ENCODE measurements at regions not wholly inside any gene's neighbourhood (a gene's known extent, or its start where the extent isn't known, plus 50 kb on each side); places are given as distances from the start of the nearest gene placed in this dataset.

DNA sequence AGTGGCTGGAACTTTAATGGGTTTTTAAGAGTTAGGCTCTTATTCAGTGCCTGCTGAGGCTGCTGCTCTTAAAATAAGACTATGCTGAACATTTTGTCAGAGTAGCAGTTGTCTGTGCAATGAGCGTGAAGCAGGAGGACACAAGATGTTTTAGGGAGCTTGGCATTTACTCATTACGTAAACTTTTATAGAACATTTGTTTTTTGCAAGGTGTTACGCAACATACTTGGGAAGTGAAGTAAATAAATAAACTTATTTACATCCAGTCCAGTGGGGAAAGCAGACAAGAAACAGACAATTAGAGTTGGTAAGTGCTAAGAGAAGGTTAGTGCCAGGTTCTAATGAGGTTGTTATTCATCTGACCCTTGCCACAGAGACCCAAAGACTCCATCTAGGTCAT lies 226.0 kb downstream of the HINT1 start:
- Mint-ChIP-seq H3K4me1 (peaks cover 36% of the 10 kb centered on the region), H3K4me3 (no peak overlapping the region), H3K27ac (no peak overlapping the region), H3K27me3 (ENCODE audit: insufficient read depth) (no peaks in the 10 kb centered on the region), H3K9me3 (no peaks in the 10 kb centered on the region), H3K36me3 (ENCODE audit: low read depth) (no peaks in the 10 kb centered on the region)
- Histone ChIP-seq H3K9me3 (ENCODE audit: control insufficient read depth, low read length) (peaks cover 4% of the 10 kb centered on the region), H3K27me3 (ENCODE audit: control insufficient read depth, insufficient read depth, low read length, poor library complexity, severe bottlenecking) (no peaks in the 10 kb centered on the region), H3K9ac (ENCODE audit: extremely low read depth, low read length, poor library complexity, severe bottlenecking) (no peak overlapping the region), H3K27ac (ENCODE audit: low read depth, low read length) (no peak overlapping the region), H3K4me1 (ENCODE audit: control insufficient read depth, insufficient read depth, low read length) (peaks cover 10% of the 10 kb centered on the region), H3K36me3 (ENCODE audit: control insufficient read depth, insufficient read depth, low read length) (no peaks in the 10 kb centered on the region), H3K4me3 (ENCODE audit: low read length) (no peak overlapping the region)
- 94 to 100% methylated on average over 1 to 3 of the region's 3 CpGs for WGBS, 2 experiments (ENCODE audit: insufficient coverage in 1 of 2, insufficient read length in 1 of 2)
- TF ChIP-seq, protein P1, sequence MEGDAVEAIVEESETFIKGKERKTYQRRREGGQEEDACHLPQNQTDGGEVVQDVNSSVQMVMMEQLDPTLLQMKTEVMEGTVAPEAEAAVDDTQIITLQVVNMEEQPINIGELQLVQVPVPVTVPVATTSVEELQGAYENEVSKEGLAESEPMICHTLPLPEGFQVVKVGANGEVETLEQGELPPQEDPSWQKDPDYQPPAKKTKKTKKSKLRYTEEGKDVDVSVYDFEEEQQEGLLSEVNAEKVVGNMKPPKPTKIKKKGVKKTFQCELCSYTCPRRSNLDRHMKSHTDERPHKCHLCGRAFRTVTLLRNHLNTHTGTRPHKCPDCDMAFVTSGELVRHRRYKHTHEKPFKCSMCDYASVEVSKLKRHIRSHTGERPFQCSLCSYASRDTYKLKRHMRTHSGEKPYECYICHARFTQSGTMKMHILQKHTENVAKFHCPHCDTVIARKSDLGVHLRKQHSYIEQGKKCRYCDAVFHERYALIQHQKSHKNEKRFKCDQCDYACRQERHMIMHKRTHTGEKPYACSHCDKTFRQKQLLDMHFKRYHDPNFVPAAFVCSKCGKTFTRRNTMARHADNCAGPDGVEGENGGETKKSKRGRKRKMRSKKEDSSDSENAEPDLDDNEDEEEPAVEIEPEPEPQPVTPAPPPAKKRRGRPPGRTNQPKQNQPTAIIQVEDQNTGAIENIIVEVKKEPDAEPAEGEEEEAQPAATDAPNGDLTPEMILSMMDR (conservative IDR thresholded peaks at IDR 0.05), result no peak
- DNase-seq, result no peak

DNA sequence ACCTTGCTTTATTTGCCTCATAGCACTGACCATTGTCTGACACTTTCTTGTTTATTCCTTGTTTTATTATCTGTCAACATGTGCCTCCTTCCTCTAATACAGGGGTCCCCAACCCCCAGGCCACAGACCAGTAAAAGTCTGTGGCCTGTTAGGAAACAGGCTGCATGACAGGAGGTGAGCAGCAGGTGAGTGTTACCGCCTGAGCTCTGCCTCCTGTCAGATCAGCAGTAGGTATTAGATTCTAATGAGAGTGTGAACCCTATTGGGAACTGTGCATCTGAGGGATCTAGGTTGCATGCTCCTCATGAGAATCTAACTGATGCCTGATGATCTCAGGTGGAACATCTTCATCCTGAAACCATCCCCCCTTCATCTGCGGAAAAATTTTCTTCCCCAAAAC lies 228.0 kb downstream of the HINT1 start:
- Mint-ChIP-seq H3K36me3 (ENCODE audit: low read depth) (no peaks in the 10 kb centered on the region), H3K4me1 (peaks cover 28% of the 10 kb centered on the region), H3K27me3 (ENCODE audit: insufficient read depth) (no peaks in the 10 kb centered on the region), H3K9me3 (peaks cover 4% of the 10 kb centered on the region), H3K4me3 (no peak overlapping the region), H3K27ac (no peak overlapping the region)
- Histone ChIP-seq H3K9ac (ENCODE audit: extremely low read depth, low read length, poor library complexity, severe bottlenecking) (no peak overlapping the region), H3K9me3 (ENCODE audit: control insufficient read depth, low read length) (peaks cover 9% of the 10 kb centered on the region), H3K36me3 (ENCODE audit: control insufficient read depth, insufficient read depth, low read length) (no peaks in the 10 kb centered on the region), H3K4me1 (ENCODE audit: control insufficient read depth, insufficient read depth, low read length) (peaks cover 3% of the 10 kb centered on the region), H3K4me3 (ENCODE audit: low read length) (no peak overlapping the region), H3K27me3 (ENCODE audit: control insufficient read depth, insufficient read depth, low read length, poor library complexity, severe bottlenecking) (no peaks in the 10 kb centered on the region), H3K27ac (ENCODE audit: low read depth, low read length) (no peak overlapping the region)
- WGBS, 2 experiments (ENCODE audit: insufficient coverage in 1 of 2, insufficient read length in 1 of 2), result 67 to 79% methylated on average over 1 to 2 of the region's 2 CpGs
- TF ChIP-seq, protein P1 (conservative IDR thresholded peaks at IDR 0.05), result no peak
- peak; percentile 42 for DNase-seq

DNA sequence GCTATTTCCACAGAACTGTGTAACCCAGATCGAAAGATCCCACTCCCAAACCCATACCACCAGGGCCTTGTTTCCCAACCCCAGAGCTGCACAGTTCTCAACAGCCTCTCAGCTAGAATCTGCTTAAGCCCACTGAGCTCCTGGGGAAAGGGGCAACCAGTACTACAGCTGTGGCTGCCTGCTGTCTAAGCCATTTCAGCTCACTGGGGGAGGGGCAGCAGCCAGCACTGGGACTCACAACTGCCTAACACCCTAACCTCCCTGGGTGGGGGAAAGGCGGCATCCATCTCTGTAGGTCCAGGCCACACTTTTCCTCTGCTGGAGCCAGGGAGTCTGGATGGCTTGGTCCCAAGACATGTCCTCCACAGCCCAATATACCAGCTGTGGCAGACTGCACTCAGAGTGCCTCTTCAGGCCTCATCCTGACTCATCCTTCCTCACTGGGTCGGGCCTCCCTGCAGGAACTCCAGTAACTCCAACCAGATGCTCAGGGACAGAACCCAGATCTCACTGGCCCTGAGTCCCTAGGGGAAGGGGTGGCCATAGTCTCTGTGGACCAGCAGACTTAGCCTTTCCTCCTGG lies 241.4 kb downstream of the HINT1 start:
- Histone ChIP-seq H3K9me3 (ENCODE audit: control insufficient read depth, low read length) (no peaks in the 10 kb centered on the region), H3K4me3 (ENCODE audit: low read length) (no peak overlapping the region), H3K9ac (ENCODE audit: extremely low read depth, low read length, poor library complexity, severe bottlenecking) (no peak overlapping the region), H3K27ac (ENCODE audit: low read depth, low read length) (no peak overlapping the region), H3K27me3 (ENCODE audit: control insufficient read depth, insufficient read depth, low read length, poor library complexity, severe bottlenecking) (no peaks in the 10 kb centered on the region), H3K36me3 (ENCODE audit: control insufficient read depth, insufficient read depth, low read length) (no peaks in the 10 kb centered on the region), H3K4me1 (ENCODE audit: control insufficient read depth, insufficient read depth, low read length) (no peaks in the 10 kb centered on the region)
- Mint-ChIP-seq H3K27me3 (ENCODE audit: insufficient read depth) (peaks cover 3% of the 10 kb centered on the region), H3K4me3 (no peak overlapping the region), H3K27ac (peak overlapping the region; percentile 62), H3K9me3 (no peaks in the 10 kb centered on the region), H3K36me3 (ENCODE audit: low read depth) (no peaks in the 10 kb centered on the region), H3K4me1 (peaks cover 10% of the 10 kb centered on the region)
- TF ChIP-seq, protein P1 (conservative IDR thresholded peaks at IDR 0.05), result no peak
- peak; percentile 53 for DNase-seq
- 90% methylated on average over 3 of the region's 3 CpGs; no CpG with 5 or more reads in 1 of the 2 experiments for WGBS, 2 experiments (ENCODE audit: insufficient coverage in 1 of 2, insufficient read length in 1 of 2)

Measured in endodermal cell (in vitro differentiated cells).